GM12892 (cell line): ENCODE measurements at regions not wholly inside any gene's neighbourhood (a gene's known extent, or its start where the extent isn't known, plus 50 kb on each side); places are given as distances from the start of the nearest gene placed in this dataset.

Experiments used
- DNase-seq: peaks from one replicate; pipeline ENCODE4 v3.0.0; 2011; ENCODE audit not compliant: insufficient read length
- FAIRE-seq: peaks from 2 replicates; lab custom pipeline; 2011; peaks lifted over from hg19 to GRCh38; lab: Jason Lieb, UNC
- POLR2A ChIP-seq: IDR thresholded peaks from 2 replicates; pipeline ENCODE4 v1.6.1; 2011; ENCODE audit warnings: low read depth, low read length, control low read depth
- POLR2AphosphoS5 ChIP-seq: IDR thresholded peaks from 2 replicates; pipeline ENCODE4 v1.6.1; 2011; ENCODE audit warnings: low read depth, low read length, control low read depth
- TAF1 ChIP-seq: IDR thresholded peaks from 2 replicates; pipeline ENCODE4 v1.6.1; 2011; ENCODE audit warnings: low read depth, mild to moderate bottlenecking, control low read depth, low read length, borderline replicate concordance

DNA sequence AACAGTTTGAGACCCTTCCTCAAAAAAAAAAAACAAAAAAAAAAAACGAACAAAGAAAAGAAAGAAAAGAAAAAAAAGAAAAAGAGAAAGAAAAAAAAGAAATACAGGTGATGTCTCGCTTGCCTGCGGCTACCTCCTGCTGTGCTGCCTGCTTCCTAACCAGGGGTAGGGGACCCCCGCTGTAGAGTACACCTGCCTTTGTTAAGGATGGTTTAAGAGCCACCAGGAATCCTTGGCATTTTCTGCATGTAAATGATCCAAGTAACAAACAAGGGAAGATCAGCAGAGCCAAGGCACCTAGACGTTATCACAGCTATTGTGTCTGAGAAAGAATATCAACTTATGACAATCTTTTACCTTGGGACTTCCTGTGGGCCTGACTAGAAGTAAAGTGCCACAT, 856.8 kb upstream of the GCFC2 start:
- TF ChIP-seq POLR2AphosphoS5 (no peak), TAF1 (no peak), POLR2A (no peak)
- no peak for FAIRE-seq

DNA sequence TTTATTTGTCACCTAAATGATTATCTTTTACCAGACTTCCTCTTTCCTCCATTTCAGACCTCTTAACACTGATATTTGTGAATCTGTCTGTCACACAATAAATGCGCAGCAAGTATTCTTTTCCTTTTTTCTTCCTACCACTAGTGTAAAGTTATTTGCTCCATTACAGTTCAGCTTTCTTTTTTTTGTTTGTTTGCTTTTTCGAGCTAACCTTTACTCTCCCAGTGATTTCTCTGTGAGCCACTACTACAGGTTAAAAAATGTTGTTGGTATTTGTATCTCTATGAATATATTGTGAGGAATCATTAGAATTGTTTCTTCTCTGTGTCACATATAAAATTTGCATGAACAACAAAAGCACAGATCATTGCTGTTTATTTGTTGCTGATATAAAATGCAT, 854.0 kb upstream of the GCFC2 start:
- DNase-seq (no peak), FAIRE-seq (no peak)
- TF ChIP-seq POLR2A (no peak), TAF1 (no peak), POLR2AphosphoS5 (no peak)

More for the DNA sequence above, 856.8 kb upstream of the GCFC2 start:
- DNase-seq, result no peak

DNA sequence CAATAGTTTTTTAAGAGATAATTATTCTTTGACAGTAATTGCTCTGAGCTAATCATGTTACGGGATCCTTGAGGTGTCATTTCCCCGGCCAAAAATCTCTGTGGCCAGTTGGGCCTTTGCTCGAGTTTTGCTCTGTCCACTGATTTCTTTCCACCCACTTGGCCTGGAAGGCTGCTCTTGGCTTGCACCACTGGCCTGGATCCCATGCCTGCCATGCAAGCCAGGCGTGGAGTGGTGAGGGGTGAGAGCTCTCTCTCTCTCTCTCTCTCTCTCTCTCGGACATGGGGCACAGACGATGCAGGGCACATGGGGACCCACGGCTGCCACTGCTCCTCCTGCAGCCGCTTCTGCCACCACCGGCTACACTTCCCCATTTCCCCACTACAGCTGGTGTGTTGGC, 853.0 kb upstream of the GCFC2 start:
- DNase-seq (no peak), FAIRE-seq (no peak)
- TF ChIP-seq TAF1 (no peak), POLR2A (no peak), POLR2AphosphoS5 (no peak)

DNA sequence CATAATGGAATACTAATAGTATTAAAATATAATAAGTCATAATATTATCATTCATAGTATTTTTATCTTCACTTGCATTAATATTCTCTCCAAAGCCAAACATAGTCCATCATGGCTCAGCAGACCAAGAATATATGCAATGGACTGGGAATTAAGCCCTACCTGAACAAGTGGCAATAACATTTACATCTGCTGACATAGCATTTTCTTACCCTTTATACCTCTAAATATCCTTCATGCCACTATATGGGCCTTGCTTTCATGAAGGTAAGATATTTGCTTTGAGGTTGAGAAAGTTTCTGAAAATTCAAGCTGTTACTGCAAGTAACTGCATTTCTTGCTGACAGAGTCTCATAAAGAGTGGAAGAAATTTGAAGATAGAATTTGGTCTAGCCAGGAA, 847.4 kb upstream of the GCFC2 start:
- no peak for DNase-seq
- no peak for FAIRE-seq
- TF ChIP-seq POLR2A (no peak), POLR2AphosphoS5 (no peak), TAF1 (no peak)

DNA sequence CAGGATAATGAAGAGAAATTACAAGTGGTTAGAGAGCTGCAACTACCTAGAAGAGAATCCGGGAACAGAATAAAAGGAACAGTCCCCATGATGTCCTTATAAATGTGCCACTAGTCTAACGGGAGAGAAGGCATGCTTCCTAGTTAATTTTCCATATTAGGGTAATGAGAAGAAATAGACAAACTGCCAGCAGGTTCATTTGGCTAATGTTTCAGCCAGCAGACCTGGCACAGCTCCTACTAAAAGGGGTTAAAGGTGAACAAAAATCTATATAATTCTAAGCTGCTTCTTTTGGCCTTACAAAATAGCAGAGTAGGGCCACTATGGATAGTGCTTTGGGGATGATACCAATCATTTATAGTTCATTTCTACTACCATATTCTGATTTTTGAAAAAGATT, 845.3 kb upstream of the GCFC2 start:
- TF ChIP-seq POLR2AphosphoS5, result no peak
- no peak for TF ChIP-seq POLR2A
- FAIRE-seq (no peak), DNase-seq (no peak)

DNA sequence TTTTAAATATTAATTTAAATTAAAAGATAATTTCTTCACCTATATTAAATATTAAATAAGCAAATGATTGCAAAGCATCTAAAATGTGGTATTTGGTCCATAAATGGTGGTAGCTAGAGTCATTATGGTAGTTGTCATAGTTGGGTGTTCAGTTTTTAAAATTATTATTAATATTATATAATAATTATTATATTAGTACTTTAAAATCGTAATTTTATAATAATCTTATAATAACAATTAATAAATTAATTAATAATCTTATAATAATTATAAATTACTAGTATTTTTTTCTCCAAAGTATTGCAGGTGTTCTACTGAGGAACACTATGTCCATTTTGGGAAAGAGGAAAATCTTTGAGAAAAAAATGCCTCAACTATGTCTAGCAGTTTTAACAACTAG, 835.5 kb upstream of the GCFC2 start:
- no peak for TF ChIP-seq POLR2A
- TF ChIP-seq TAF1, result no peak
- no peak for TF ChIP-seq POLR2AphosphoS5
- DNase-seq (no peak), FAIRE-seq (no peak)

DNA sequence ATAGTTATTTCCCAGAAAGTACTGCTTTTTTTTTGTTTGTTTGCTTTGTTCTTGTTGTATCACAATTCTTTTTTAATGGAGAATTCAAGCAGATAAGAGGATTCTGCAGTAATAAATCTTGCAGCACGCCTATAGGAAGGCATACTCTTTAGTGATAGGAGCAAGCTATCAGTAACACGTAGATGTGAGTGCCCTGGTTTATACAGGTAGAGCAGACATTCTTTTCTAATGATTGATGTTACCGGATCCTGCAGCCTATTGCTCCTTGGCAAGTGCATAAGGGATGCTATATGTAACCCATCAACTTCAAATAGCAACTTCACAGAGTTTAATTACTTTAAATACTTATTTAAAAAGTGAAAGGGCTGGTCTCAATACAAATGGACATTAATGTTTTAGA, 834.2 kb upstream of the GCFC2 start:
- TF ChIP-seq POLR2A, result no peak
- TF ChIP-seq POLR2AphosphoS5, result no peak
- no peak for TF ChIP-seq TAF1
- DNase-seq (no peak), FAIRE-seq (no peak)

DNA sequence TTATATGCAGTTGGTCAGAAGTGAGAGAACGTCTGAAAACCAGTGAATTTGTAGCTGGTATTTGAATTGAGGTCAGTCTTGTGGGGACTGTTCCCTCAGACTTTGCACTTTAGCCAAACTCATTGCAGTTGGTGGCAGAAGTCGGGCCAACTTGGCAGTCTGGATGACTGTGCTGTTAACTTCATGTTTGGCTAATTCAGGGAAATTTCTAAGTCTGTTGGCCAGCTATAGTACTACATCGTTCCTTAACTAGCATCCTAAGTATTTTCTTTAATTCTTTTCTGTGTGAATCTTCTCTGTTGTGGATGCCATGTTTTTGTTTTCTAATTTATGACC, 806.8 kb upstream of the GCFC2 start:
- no peak for FAIRE-seq

DNA sequence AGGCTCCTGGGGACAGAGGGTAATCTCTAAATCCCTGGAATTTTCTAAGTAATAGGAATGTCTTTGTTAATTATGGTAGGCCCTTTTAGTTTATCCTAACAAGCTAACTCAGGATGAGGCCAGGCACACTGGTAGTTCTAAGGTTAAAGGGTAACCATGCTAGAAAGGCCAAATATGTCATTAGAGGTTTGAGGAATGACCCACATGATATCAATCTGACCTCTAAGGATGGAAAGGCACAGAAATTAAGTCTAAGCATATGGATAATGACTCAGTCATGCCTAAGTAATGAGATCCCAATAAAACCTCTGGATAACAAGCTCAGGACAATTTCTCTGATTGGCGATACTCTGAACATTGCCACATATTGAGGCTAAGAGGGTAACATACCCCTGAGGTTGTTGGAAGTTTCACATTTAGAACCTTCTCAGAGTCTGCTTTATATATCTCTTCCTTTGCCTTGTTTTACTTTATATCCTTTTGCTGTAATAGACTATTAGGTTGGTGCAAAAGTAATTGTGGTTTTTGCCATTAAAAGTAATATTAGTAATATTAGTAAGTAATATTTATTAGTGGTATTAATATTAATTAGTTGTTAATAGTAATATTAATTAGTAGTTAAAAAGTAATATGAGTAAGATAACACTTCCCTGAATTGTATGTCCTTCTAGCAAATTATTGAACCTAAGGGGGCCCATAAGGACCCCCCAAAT, 806.3 kb upstream of the GCFC2 start:
- no peak for TF ChIP-seq TAF1
- TF ChIP-seq POLR2A, result no peak
- no peak for TF ChIP-seq POLR2AphosphoS5
- DNase-seq (no peak), FAIRE-seq (no peak)

More for the DNA sequence above, 806.8 kb upstream of the GCFC2 start:
- no peak for DNase-seq
- no peak for TF ChIP-seq POLR2AphosphoS5
- TF ChIP-seq TAF1, result no peak
- no peak for TF ChIP-seq POLR2A

DNA sequence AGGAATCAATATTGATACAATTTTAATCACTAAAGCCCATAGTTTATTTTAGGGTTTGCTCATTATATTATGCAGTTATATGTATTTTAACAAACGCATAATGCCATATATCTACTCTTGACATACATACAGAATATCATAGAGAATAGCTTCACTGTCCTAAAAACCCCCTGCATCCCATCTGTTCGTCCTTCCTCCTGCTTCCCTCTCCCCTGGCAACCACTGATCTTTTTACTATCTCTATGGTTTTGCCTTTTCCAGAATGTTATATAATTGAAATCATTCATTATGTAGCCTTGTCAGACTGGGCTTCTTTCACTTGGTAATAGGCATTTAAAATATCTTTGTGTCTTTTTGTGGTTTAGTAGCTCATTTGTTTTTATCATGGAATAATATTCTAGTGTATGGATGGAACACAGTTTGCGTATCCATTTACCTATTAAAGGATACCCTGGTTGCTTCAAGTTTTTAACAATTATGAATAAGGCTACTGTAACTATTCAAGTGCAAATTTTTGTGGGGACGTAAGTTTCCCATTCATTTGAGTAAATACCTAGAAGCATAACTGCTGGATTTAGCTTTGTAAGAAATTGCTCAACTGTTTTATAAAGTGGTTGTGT, 801.6 kb upstream of the GCFC2 start:
- FAIRE-seq (no peak), DNase-seq (no peak)
- no peak for TF ChIP-seq POLR2AphosphoS5
- TF ChIP-seq TAF1, result no peak
- no peak for TF ChIP-seq POLR2A

DNA sequence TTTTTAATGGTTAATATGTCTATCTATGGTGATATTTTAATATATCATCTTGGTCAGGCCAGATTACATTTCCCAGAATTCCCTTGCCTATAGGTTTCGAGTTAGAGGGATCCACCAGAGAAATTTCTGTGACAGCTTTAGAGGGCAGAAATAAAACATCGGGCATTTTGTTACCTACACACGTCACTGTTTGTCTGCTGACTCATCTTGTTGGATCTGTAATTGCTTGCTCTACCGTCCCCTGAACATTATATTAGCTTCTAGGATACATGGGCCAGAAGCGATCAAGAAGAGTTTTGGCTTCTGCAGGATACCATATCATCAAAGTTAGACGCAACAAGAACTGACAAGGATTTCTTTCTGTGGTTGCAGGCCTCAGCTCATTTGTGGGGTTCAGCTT, 795.8 kb upstream of the GCFC2 start:
- DNase-seq (no peak), FAIRE-seq (no peak)
- TF ChIP-seq POLR2A (no peak), POLR2AphosphoS5 (no peak), TAF1 (no peak)

DNA sequence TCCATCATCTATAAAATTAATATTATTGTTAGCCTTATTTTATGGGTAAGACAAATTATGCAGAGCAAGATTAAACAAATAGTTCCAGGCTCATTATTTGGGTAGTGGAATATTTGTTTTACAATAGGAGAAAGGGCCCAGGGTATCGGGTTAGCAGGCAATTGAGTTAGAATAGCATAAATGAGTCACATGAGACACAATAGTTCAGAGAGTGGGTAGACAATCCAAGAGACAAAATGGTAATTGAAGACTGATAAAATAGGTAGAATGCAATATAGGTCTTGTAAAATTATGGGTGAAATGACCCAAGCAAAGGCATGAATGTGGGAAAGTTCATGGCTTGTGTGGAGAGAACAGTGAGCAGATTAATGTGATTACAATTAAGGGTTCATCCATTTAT, 790.9 kb upstream of the GCFC2 start:
- no peak for DNase-seq
- no peak for TF ChIP-seq POLR2A
- TF ChIP-seq POLR2AphosphoS5, result no peak
- no peak for TF ChIP-seq TAF1
- no peak for FAIRE-seq

DNA sequence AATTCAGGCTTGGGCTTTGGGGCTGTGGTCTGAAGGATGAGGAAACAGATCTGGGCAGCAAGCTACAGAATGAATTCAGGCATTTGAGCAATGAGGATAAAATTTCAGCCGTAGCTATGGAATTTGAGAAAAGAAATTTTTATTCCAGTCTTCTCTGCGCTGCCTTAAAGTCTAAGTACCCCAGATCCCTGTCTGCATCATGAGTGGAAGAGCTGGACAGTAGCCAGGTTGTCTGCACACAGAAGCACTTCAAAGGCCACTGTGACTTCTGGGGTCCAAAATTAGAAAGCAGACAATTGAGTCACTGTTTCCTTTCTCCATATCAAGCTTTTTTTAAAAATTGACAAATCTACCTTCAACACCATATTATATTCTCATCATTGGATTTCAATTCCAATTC, 787.6 kb upstream of the GCFC2 start:
- FAIRE-seq (no peak), DNase-seq (no peak)
- TF ChIP-seq POLR2AphosphoS5 (no peak), POLR2A (no peak), TAF1 (no peak)
